Nephron progenitor cell (in vitro differentiated cells): ENCODE measurements at regions not wholly inside any gene's neighbourhood (a gene's known extent, or its start where the extent isn't known, plus 50 kb on each side); places are given as distances from the start of the nearest gene placed in this dataset.
A peak's percentile ranks its signal among the peaks of the same experiment; 100 is the strongest.

Source experiments
- DNase-seq: peaks from one replicate; pipeline ENCODE4 v3.0.0; 2021
- H3K27ac Mint-ChIP-seq: 2 replicates; pipeline ENCODE4 v1.8.0; 2021; ENCODE audit warnings: mild to moderate bottlenecking, moderate library complexity, mixed read lengths
- H3K27me3 Mint-ChIP-seq: 2 replicates; pipeline ENCODE4 v1.8.0; 2021; ENCODE audit warnings: mild to moderate bottlenecking, low read depth, mixed read lengths; ENCODE audit not compliant: poor library complexity
- H3K36me3 Mint-ChIP-seq: 2 replicates; pipeline ENCODE4 v1.8.0; 2021; ENCODE audit warnings: low read depth, mixed read lengths
- H3K4me1 Mint-ChIP-seq: 2 replicates; pipeline ENCODE4 v1.8.0; 2021; ENCODE audit warnings: mixed read lengths
- H3K4me3 Mint-ChIP-seq: 2 replicates; pipeline ENCODE4 v1.8.0; 2021; ENCODE audit warnings: mild to moderate bottlenecking, moderate library complexity, mixed read lengths
- H3K9me3 Mint-ChIP-seq: 2 replicates; pipeline ENCODE4 v1.8.0; 2021; ENCODE audit warnings: mild to moderate bottlenecking, moderate library complexity, mixed read lengths
- CTCF ChIP-seq: fragments of 200-600 bp; sonication (generic); IDR thresholded peaks from 2 replicates; pipeline ENCODE4 v1.5.0; 2021; ENCODE audit warnings: antibody characterized with exemption

GRCh38 chr22:27628891-27629631 lies 172.5 kb downstream of the MN1 start:
- H3K27ac Mint-ChIP-seq: no peak overlapping the region
- H3K9me3 Mint-ChIP-seq: peaks cover 19% of the 10 kb centered on the region
- H3K4me1 Mint-ChIP-seq: peaks cover 29% of the 10 kb centered on the region
- peaks cover 5% of the 10 kb centered on the region for H3K36me3 Mint-ChIP-seq
- no peak for DNase-seq
- peaks cover 28% of the 10 kb centered on the region for H3K27me3 Mint-ChIP-seq
- H3K4me3 Mint-ChIP-seq: no peak overlapping the region
- TF ChIP-seq CTCF: no peak

- H3K4me1 Mint-ChIP-seq: peaks cover 31% of the 10 kb centered on the region
- TF ChIP-seq CTCF: no peak
- no peak overlapping the region for H3K4me3 Mint-ChIP-seq
- H3K36me3 Mint-ChIP-seq: peaks cover 5% of the 10 kb centered on the region
- H3K27me3 Mint-ChIP-seq: peaks cover 36% of the 10 kb centered on the region
- H3K9me3 Mint-ChIP-seq: peaks cover 19% of the 10 kb centered on the region
- no peak overlapping the region for H3K27ac Mint-ChIP-seq
- DNase-seq: no peak
Measured at GRCh38 chr22:27629908-27630673, 171.5 kb downstream of the MN1 start.

- DNase-seq: no peak
- H3K27me3 Mint-ChIP-seq: peaks cover 42% of the 10 kb centered on the region
- H3K4me1 Mint-ChIP-seq: peaks cover 31% of the 10 kb centered on the region
- H3K9me3 Mint-ChIP-seq: peaks cover 19% of the 10 kb centered on the region
- no peak overlapping the region for H3K4me3 Mint-ChIP-seq
- TF ChIP-seq CTCF: no peak
- peaks cover 5% of the 10 kb centered on the region for H3K36me3 Mint-ChIP-seq
- H3K27ac Mint-ChIP-seq: no peak overlapping the region
Measured at GRCh38 chr22:27630754-27631153, 170.8 kb downstream of the MN1 start.

GRCh38 chr22:27631641-27632040 lies 169.9 kb downstream of the MN1 start:
- H3K9me3 Mint-ChIP-seq: peaks cover 19% of the 10 kb centered on the region
- no peak for TF ChIP-seq CTCF
- peaks cover 36% of the 10 kb centered on the region for H3K4me1 Mint-ChIP-seq
- no peak overlapping the region for H3K4me3 Mint-ChIP-seq
- DNase-seq: no peak
- H3K27me3 Mint-ChIP-seq: peaks cover 50% of the 10 kb centered on the region
- H3K36me3 Mint-ChIP-seq: peaks cover 5% of the 10 kb centered on the region
- no peak overlapping the region for H3K27ac Mint-ChIP-seq

GRCh38 chr22:27632451-27633295 lies 168.9 kb downstream of the MN1 start:
- DNase-seq: peak; percentile 74
- H3K4me3 Mint-ChIP-seq: no peak overlapping the region

More at GRCh38 chr22:27632451-27633295, 168.9 kb downstream of the MN1 start:
- Mint-ChIP-seq H3K4me1 (peaks cover 36% of the 10 kb centered on the region), H3K36me3 (peaks cover 5% of the 10 kb centered on the region), H3K27me3 (peaks cover 49% of the 10 kb centered on the region), H3K27ac (no peak overlapping the region), H3K9me3 (peaks cover 17% of the 10 kb centered on the region)
- no peak for TF ChIP-seq CTCF
